Esophagus muscularis mucosa (tissue), 4 donors: ENCODE measurements at regions not wholly inside any gene's neighbourhood (a gene's known extent, or its start where the extent isn't known, plus 50 kb on each side); places are given as distances from the start of the nearest gene placed in this dataset.

Source experiments
- DNase-seq: peaks from one replicate; pipeline ENCODE4 v3.0.0-alpha.2; 2017; ENCODE audit errors: extremely low spot score
- H3K27ac ChIP-seq, 4 donors: fragments of 200-600 bp; sonication (generic); replicated peaks in 1 of 4; 1 replicate in 3 of 4; 2 replicates in 1 of 4; pipeline ENCODE4 v1.5.1; 2016 to 2019; ENCODE audit warnings: mild to moderate bottlenecking in 1 of 4
- H3K27me3 ChIP-seq, 4 donors: fragments of 200-600 bp; sonication (generic); one replicate each; pipeline versions ENCODE4 v1.5.1 to v1.6.0; 2016 to 2019
- H3K36me3 ChIP-seq, 4 donors: fragments of 200-600 bp; sonication (generic); one replicate each; pipeline ENCODE4 v1.5.1; 2016 to 2019
- H3K4me1 ChIP-seq, 4 donors: fragments of 200-600 bp; sonication (generic); one replicate each; pipeline ENCODE4 v1.5.1; 2016 to 2019
- H3K4me3 ChIP-seq, 4 donors: fragments of 200-600 bp; sonication (generic); 1 replicate in 2 of 4; 2 replicates in 2 of 4; pipeline ENCODE4 v1.5.1; 2016 to 2019; ENCODE audit warnings: mild to moderate bottlenecking in 4 of 4, moderate library complexity in 1 of 4
- H3K9me3 ChIP-seq, 4 donors: fragments of 200-600 bp; sonication (generic); 1 replicate in 3 of 4; 2 replicates in 1 of 4; pipeline ENCODE4 v1.5.1; 2016 to 2019
- EP300 ChIP-seq: sonication (generic); formaldehyde crosslinking; IDR thresholded peaks from one replicate; pipeline ENCODE4 v1.6.1; 2017; ENCODE audit warnings: antibody characterized with exemption
- POLR2A ChIP-seq: fragments of 450-650 bp; IDR thresholded peaks from one replicate; pipeline ENCODE4 v1.6.1; 2017; ENCODE audit warnings: antibody characterized with exemption, moderate library complexity, mild to moderate bottlenecking, low read depth
- POLR2AphosphoS5 ChIP-seq, 2 donors: sonication (generic); formaldehyde crosslinking; IDR thresholded peaks; one replicate each; pipeline ENCODE4 v1.6.1; 2017; ENCODE audit warnings: antibody characterized with exemption in 2 of 2
- WGBS: methylation state at CpG from one replicate; pipeline ENCODE4 v1.1.5; 2018; 5-methylcytosine and 5-hydroxymethylcytosine counted together
- intact Hi-C: fragments of 100-400 bp; cut with DNase I; formaldehyde crosslinking; loops from one replicate; pipeline ENCODE4 v1.15.1; 2023
- TF ChIP-seq, protein P1 (sequence below), 3 experiments: fragments of 200-600 bp in 2 of 3; fragments of 450-650 bp in 1 of 3; sonication (generic) in 2 of 3; IDR thresholded peaks; one replicate each; pipeline ENCODE4 v1.5.1; 2017 to 2019; ENCODE audit warnings: antibody characterized with exemption in 3 of 3, mild to moderate bottlenecking in 2 of 3, moderate library complexity in 1 of 3

DNA sequence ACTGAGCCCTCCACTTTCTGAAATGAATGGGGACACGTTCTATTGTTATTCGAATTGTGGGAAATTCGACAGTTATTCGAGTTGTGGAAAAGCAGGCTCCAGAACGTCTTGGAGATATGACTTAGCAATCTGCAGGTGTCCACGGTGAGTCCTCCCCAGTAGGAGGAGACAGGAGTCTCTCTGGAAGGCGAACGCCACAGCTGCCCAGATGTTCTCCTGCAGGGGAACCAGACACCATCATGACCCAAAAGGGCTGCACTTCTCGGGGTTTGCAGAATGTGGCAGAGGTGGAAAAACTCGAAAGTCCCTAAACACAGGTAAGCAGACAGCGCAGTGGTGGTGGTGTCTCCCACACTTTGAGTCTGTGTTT is 363.6 kb upstream of the SFSWAP start:
- WGBS = 79% methylated on average over 11 of the region's 11 CpGs
- no peak overlapping the region for H3K4me3 ChIP-seq
- no peaks in the 10 kb centered on the region for H3K36me3 ChIP-seq
- H3K27ac ChIP-seq = no peak overlapping the region
- H3K9me3 ChIP-seq = no peaks in the 10 kb centered on the region
- intact Hi-C loops = loop anchor here (2.0 kb wide), 1 partner anchor 275 kb away; no protein-coding TSS in a partner anchor
- peaks cover 0 to 55% (median 0%) of the 10 kb centered on the region in 4 donors for H3K27me3 ChIP-seq
- peaks cover 0 to 8% (median 0%) of the 10 kb centered on the region in 4 donors for H3K4me1 ChIP-seq
- DNase-seq = no peak
- TF ChIP-seq, protein P1, sequence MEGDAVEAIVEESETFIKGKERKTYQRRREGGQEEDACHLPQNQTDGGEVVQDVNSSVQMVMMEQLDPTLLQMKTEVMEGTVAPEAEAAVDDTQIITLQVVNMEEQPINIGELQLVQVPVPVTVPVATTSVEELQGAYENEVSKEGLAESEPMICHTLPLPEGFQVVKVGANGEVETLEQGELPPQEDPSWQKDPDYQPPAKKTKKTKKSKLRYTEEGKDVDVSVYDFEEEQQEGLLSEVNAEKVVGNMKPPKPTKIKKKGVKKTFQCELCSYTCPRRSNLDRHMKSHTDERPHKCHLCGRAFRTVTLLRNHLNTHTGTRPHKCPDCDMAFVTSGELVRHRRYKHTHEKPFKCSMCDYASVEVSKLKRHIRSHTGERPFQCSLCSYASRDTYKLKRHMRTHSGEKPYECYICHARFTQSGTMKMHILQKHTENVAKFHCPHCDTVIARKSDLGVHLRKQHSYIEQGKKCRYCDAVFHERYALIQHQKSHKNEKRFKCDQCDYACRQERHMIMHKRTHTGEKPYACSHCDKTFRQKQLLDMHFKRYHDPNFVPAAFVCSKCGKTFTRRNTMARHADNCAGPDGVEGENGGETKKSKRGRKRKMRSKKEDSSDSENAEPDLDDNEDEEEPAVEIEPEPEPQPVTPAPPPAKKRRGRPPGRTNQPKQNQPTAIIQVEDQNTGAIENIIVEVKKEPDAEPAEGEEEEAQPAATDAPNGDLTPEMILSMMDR (IDR thresholded peaks at IDR 0.05) = no peak
- TF ChIP-seq POLR2A (no peak), POLR2AphosphoS5 (IDR thresholded peaks at IDR 0.05) (no peak)

DNA sequence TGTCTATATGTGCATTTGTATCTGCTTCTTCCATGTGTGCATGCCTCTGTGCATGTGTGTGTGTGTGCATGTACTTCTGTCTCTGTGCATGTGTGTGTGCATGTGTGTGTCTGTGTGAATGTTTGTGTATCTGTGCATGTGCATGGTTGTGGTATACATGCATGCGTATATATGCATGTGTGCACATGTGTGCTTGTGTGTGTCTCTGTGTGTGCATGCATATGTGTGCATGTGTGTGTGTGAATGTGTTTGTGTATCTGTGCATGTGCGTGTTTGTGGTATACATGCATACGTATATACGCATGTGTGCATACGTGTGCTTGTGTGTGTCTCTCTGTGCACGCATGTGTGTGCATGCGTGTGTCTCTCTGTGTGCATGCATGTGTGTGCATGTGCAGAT is 363.2 kb upstream of the SFSWAP start:
- no peak overlapping the region for H3K27ac ChIP-seq
- TF ChIP-seq, protein P1 (IDR thresholded peaks at IDR 0.05) = no peak
- no peak for TF ChIP-seq POLR2A
- no peak for TF ChIP-seq POLR2AphosphoS5 (IDR thresholded peaks at IDR 0.05)
- no peak for TF ChIP-seq EP300
- DNase-seq = no peak
- intact Hi-C loops = loop anchor here (2.0 kb wide), 1 partner anchor 275 kb away; no protein-coding TSS in a partner anchor
- H3K27me3 ChIP-seq = peaks cover 0 to 60% (median 0%) of the 10 kb centered on the region in 4 donors
- peaks cover 0 to 8% (median 0%) of the 10 kb centered on the region in 4 donors for H3K4me1 ChIP-seq
- H3K9me3 ChIP-seq = no peaks in the 10 kb centered on the region
- H3K36me3 ChIP-seq = no peaks in the 10 kb centered on the region
- WGBS = 95% methylated on average over 7 of the region's 7 CpGs
- no peak overlapping the region for H3K4me3 ChIP-seq

DNA sequence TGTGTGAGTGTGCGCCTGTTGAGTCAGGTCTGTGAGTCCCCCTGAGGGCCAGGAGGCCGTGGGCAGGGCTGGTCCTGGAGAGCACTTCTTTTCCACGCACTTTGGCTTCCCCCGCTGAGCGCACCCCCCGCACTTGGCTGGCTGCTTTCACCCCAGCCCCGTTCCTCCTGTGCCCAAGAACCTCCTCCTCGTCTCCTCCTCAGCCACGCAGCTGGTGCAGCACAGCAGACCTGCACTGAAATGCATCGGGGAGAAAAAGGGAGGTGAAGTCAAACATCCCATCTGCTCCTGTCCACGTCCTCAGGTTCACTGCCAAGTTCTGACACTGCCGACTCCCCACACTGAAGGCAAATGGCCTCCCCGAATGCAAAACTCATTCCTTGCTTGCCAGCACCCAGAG is 362.7 kb upstream of the SFSWAP start:
- Histone ChIP-seq H3K27ac (no peak overlapping the region), H3K9me3 (no peaks in the 10 kb centered on the region), H3K27me3 (peaks cover 0 to 60% (median 0%) of the 10 kb centered on the region in 4 donors), H3K4me1 (peaks cover 0 to 8% (median 0%) of the 10 kb centered on the region in 4 donors), H3K4me3 (no peak overlapping the region), H3K36me3 (no peaks in the 10 kb centered on the region)
- TF ChIP-seq POLR2AphosphoS5 (IDR thresholded peaks at IDR 0.05) (no peak), EP300 (no peak), POLR2A (no peak)
- TF ChIP-seq, protein P1 (IDR thresholded peaks at IDR 0.05) = no peak
- WGBS = 32% methylated on average over 13 of the region's 13 CpGs
- intact Hi-C loops = no loop called here
- DNase-seq = no peak

DNA sequence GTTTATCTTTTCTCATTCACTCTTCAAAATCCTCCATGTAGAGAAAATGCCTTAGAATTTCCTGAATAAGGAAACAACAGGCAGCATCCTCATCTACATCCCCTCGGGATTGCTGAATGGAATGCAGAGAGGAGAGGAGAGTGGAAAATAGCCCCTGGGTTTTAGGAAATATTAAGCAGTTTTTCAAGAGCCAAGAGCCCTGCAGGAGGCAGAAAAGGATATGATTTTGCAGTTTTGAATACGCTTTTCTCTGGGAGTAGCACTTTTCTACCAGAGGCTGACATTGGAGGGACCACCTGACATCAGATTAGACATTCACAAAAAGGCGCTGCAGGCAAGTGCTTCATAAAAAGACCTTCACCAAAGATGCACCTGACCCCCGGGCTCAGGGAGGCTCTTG is 362.2 kb upstream of the SFSWAP start:
- H3K36me3 ChIP-seq = no peaks in the 10 kb centered on the region
- intact Hi-C loops = no loop called here

More for the DNA sequence above, 362.2 kb upstream of the SFSWAP start:
- H3K4me3 ChIP-seq = no peak overlapping the region
- H3K27ac ChIP-seq = no peak overlapping the region
- WGBS = 39% methylated on average over 4 of the region's 4 CpGs
- DNase-seq = no peak
- TF ChIP-seq, protein P1 (IDR thresholded peaks at IDR 0.05) = no peak
- no peak for TF ChIP-seq POLR2A
- TF ChIP-seq EP300 = no peak
- TF ChIP-seq POLR2AphosphoS5 (IDR thresholded peaks at IDR 0.05) = no peak
- peaks cover 0 to 60% (median 0%) of the 10 kb centered on the region in 4 donors for H3K27me3 ChIP-seq
- no peaks in the 10 kb centered on the region for H3K9me3 ChIP-seq
- H3K4me1 ChIP-seq = peaks cover 0 to 8% (median 0%) of the 10 kb centered on the region in 4 donors
